NCI-H2171 (cell line): ENCODE measurements at regions not wholly inside any gene's neighbourhood (a gene's known extent, or its start where the extent isn't known, plus 50 kb on each side); places are given as distances from the start of the nearest gene placed in this dataset.
"Not testable (repeated sequence)": the region's sequence is repeated elsewhere in the genome, so short reads cannot be mapped to it uniquely, and the experiment has no call there.

Experiments
- DNase-seq: peaks from one replicate; lab custom pipeline; 2025; lab: John Stamatoyannopoulos, UW

GRCh38 chr6:180091-180694 is 112.1 kb upstream of the DUSP22 start:
- not testable (repeated sequence) for DNase-seq

- DNase-seq, result no peak
Measured at GRCh38 chr6:181049-181654, 111.1 kb upstream of the DUSP22 start.

- no peak for DNase-seq
Measured at GRCh38 chr6:183668-184067, 108.6 kb upstream of the DUSP22 start.

GRCh38 chr6:184161-184700 is 108.1 kb upstream of the DUSP22 start:
- DNase-seq, result no peak

GRCh38 chr6:186340-186965 is 105.8 kb upstream of the DUSP22 start:
- DNase-seq, result no peak

- no peak for DNase-seq
Measured at GRCh38 chr6:187210-187861, 105.0 kb upstream of the DUSP22 start.

- no peak for DNase-seq
Measured at GRCh38 chr6:188821-189655, 103.2 kb upstream of the DUSP22 start.

- DNase-seq, result no peak
Measured at GRCh38 chr6:189676-190075, 102.6 kb upstream of the DUSP22 start.

- no peak for DNase-seq
Measured at GRCh38 chr6:190596-191395, 101.5 kb upstream of the DUSP22 start.

- DNase-seq, result no peak
Measured at GRCh38 chr6:191487-192312, 100.6 kb upstream of the DUSP22 start.

GRCh38 chr6:192313-192664 is 100.0 kb upstream of the DUSP22 start:
- no peak for DNase-seq

GRCh38 chr6:193180-193579 is 99.1 kb upstream of the DUSP22 start:
- DNase-seq, result no peak

GRCh38 chr6:193773-194310 is 98.4 kb upstream of the DUSP22 start:
- no peak for DNase-seq

GRCh38 chr6:195861-196360 is 96.4 kb upstream of the DUSP22 start:
- no peak for DNase-seq

GRCh38 chr6:196543-196942 is 95.7 kb upstream of the DUSP22 start:
- DNase-seq, result no peak

GRCh38 chr6:203661-204060 is 88.6 kb upstream of the DUSP22 start:
- DNase-seq, result no peak

GRCh38 chr6:206264-206663 is 86.0 kb upstream of the DUSP22 start:
- DNase-seq, result no peak

- no peak for DNase-seq
Measured at GRCh38 chr6:208364-208763, 83.9 kb upstream of the DUSP22 start.

- no peak for DNase-seq
Measured at GRCh38 chr6:208938-209337, 83.3 kb upstream of the DUSP22 start.
